ENCODE measurements at regions not wholly inside any gene's neighbourhood (a gene's known extent, or its start where the extent isn't known, plus 50 kb on each side); places are given as distances from the start of the nearest gene placed in this dataset.

GRCh38 chr17:13113821-13114525 lies 96.1 kb upstream of the ELAC2 start:
- H3K9me3 ChIP-seq (ENCODE audit: control extremely low read depth in 1 of 3, control insufficient read depth in 2 of 3, insufficient read depth in 1 of 3, low read length in 2 of 3) = no peaks in the 10 kb centered on the region
- H3K36me3 ChIP-seq (replicated peaks in 1 of 2; ENCODE audit: control extremely low read depth in 1 of 2, control insufficient read depth in 1 of 2, extremely low read depth in 1 of 2, insufficient read depth in 2 of 2, low read length in 1 of 2) = no peaks in the 10 kb centered on the region
- ChIA-PET POLR2A (no interaction called here), CTCF (interaction anchor here (1.5 kb wide), 1 partner anchor 84 kb away, joined by 5 read pairs; no protein-coding TSS in a partner anchor)
- intact Hi-C loops (cut with micrococcal nuclease) = no loop called here
- H3K27me3 Mint-ChIP-seq = peaks cover 8% of the 10 kb centered on the region
- H3K4me2 ChIP-seq (replicated peaks; ENCODE audit: low read depth, low read length, poor library complexity, severe bottlenecking) = no peak overlapping the region
- 80% methylated on average over 16 of the region's 16 CpGs for WGBS (ENCODE audit: insufficient coverage)
- no peak for ATAC-seq (ENCODE audit: low read depth)
- H3K4me1 ChIP-seq (ENCODE audit: control insufficient read depth in 2 of 2, insufficient read depth in 2 of 2, low read length in 2 of 2) = peaks cover 0 to 3% of the 10 kb centered on the region in 2 donors
- peaks cover 0 to 3% (median 0%) of the 10 kb centered on the region in 4 experiments for H3K27me3 ChIP-seq (replicated peaks in 1 of 4; ENCODE audit: control extremely low read depth in 1 of 4, control insufficient read depth in 3 of 4, insufficient read depth in 4 of 4, low read length in 3 of 4)
- H3K9ac ChIP-seq (ENCODE audit: low read length) = no peak overlapping the region
- H3K4me3 ChIP-seq (ENCODE audit: control extremely low read depth in 1 of 5, extremely low read depth in 1 of 5, insufficient read depth in 1 of 5, low read depth in 2 of 5, low read length in 4 of 5) = no peak overlapping the region
- no peak overlapping the region for H3K27ac ChIP-seq (ENCODE audit: low read length in 2 of 2)
- no peaks in the 10 kb centered on the region for H3K9me3 Mint-ChIP-seq (ENCODE audit: insufficient read depth)
- DNase-seq = no peak
- H3K4me1 Mint-ChIP-seq = no peaks in the 10 kb centered on the region
- no peaks in the 10 kb centered on the region for H3K79me2 ChIP-seq (ENCODE audit: control insufficient read depth, insufficient read depth, low read length)
- no peak overlapping the region for H3K4me3 Mint-ChIP-seq
- no peak overlapping the region for H3K27ac Mint-ChIP-seq
- H2AFZ ChIP-seq (ENCODE audit: insufficient read depth, low read depth, low read length, poor library complexity, severe bottlenecking) = peak overlapping the region; percentile 27
- TF ChIP-seq EZH2 (IDR thresholded peaks at IDR 0.05; ENCODE audit: borderline replicate concordance, insufficient read depth, low read depth, low read length, poor library complexity, severe bottlenecking) (no peak), CTCF (IDR thresholded peaks at IDR 0.05) (no peak)
- H4K20me1 ChIP-seq (ENCODE audit: control insufficient read depth, insufficient read depth, low read length, poor library complexity, severe bottlenecking) = no peaks in the 10 kb centered on the region

GRCh38 chr17:13107676-13108235 lies 89.9 kb upstream of the ELAC2 start:
- ATAC-seq (ENCODE audit: low read depth) (no peak), DNase-seq (no peak)
- no peak overlapping the region for H3K4me3 Mint-ChIP-seq
- POLR2A ChIA-PET = interaction anchor here (0.5 kb wide), 1 partner anchor 71 kb away, joined by 3 read pairs; no protein-coding TSS in a partner anchor
- H3K27ac ChIP-seq (ENCODE audit: low read length in 2 of 2) = no peak overlapping the region
- intact Hi-C loops (cut with micrococcal nuclease) = no loop called here
- no peak overlapping the region for H3K4me3 ChIP-seq (ENCODE audit: control extremely low read depth in 1 of 5, extremely low read depth in 1 of 5, insufficient read depth in 1 of 5, low read depth in 2 of 5, low read length in 4 of 5)
- peaks cover 2% of the 10 kb centered on the region for H3K27me3 Mint-ChIP-seq
- no peak overlapping the region for H3K4me2 ChIP-seq (replicated peaks; ENCODE audit: low read depth, low read length, poor library complexity, severe bottlenecking)
- peaks cover 2% of the 10 kb centered on the region for H3K9me3 Mint-ChIP-seq (ENCODE audit: insufficient read depth)
- no peaks in the 10 kb centered on the region for H3K36me3 ChIP-seq (replicated peaks in 1 of 2; ENCODE audit: control extremely low read depth in 1 of 2, control insufficient read depth in 1 of 2, extremely low read depth in 1 of 2, insufficient read depth in 2 of 2, low read length in 1 of 2)
- no peaks in the 10 kb centered on the region for H3K4me1 Mint-ChIP-seq
- 96% methylated on average over 7 of the region's 12 CpGs for WGBS (ENCODE audit: insufficient coverage)
- H3K9ac ChIP-seq (ENCODE audit: low read length) = no peak overlapping the region
- H3K79me2 ChIP-seq (ENCODE audit: control insufficient read depth, insufficient read depth, low read length) = no peaks in the 10 kb centered on the region
- H3K9me3 ChIP-seq (ENCODE audit: control extremely low read depth in 1 of 3, control insufficient read depth in 2 of 3, insufficient read depth in 1 of 3, low read length in 2 of 3) = peaks cover 0 to 3% (median 0%) of the 10 kb centered on the region in 3 donors
- TF ChIP-seq CTCF (IDR thresholded peaks at IDR 0.05) = no peak
- TF ChIP-seq EZH2 (IDR thresholded peaks at IDR 0.05; ENCODE audit: borderline replicate concordance, insufficient read depth, low read depth, low read length, poor library complexity, severe bottlenecking) = no peak
- CTCF ChIA-PET = no interaction called here
- no peaks in the 10 kb centered on the region for H3K4me1 ChIP-seq (ENCODE audit: control insufficient read depth in 2 of 2, insufficient read depth in 2 of 2, low read length in 2 of 2)
- H4K20me1 ChIP-seq (ENCODE audit: control insufficient read depth, insufficient read depth, low read length, poor library complexity, severe bottlenecking) = no peaks in the 10 kb centered on the region
- H2AFZ ChIP-seq (ENCODE audit: insufficient read depth, low read depth, low read length, poor library complexity, severe bottlenecking) = no peak overlapping the region
- H3K27ac Mint-ChIP-seq = no peak overlapping the region
- no peaks in the 10 kb centered on the region for H3K27me3 ChIP-seq (replicated peaks in 1 of 4; ENCODE audit: control extremely low read depth in 1 of 4, control insufficient read depth in 3 of 4, insufficient read depth in 4 of 4, low read length in 3 of 4)
